ENCODE measurements at regions not wholly inside any gene's neighbourhood (a gene's known extent, or its start where the extent isn't known, plus 50 kb on each side); places are given as distances from the start of the nearest gene placed in this dataset.
"Not testable (repeated sequence)": the region's sequence is repeated elsewhere in the genome, so short reads cannot be mapped to it uniquely, and the experiment has no call there.

- DNase-seq = no peak
Observed at GRCh38 chr2:234373481-234374149, 123.3 kb downstream of the ARL4C start.

- DNase-seq = peak; percentile 51
Observed at GRCh38 chr2:234373060-234373459, 123.8 kb downstream of the ARL4C start.

GRCh38 chr2:234372506-234372905, 124.4 kb downstream of the ARL4C start:
- DNase-seq = peak; percentile 31

DNA sequence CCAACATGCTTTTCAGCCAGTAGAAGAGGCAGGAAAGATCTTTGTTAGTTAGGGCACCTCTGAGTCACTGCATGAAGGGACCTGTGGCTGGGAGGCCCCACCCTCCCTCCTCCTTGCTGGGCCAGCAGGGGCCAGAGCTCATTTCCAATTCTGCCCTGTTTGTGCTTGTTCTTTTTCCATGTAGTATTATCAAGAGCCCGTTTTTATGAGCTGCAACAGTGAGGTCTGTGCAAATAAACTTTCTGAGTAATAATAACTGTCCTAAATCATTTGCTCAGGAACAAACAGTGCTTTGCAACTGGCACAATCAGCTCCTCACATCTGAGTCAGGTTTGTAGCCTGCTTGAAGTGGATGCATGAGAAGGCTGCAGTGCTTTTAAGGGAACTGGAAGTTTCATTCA, 128.0 kb downstream of the ARL4C start:
- DNase-seq = peak; percentile 56

GRCh38 chr2:234366891-234367290, 130.0 kb downstream of the ARL4C start:
- DNase-seq = no peak

GRCh38 chr2:234364661-234365060, 132.2 kb downstream of the ARL4C start:
- DNase-seq = no peak

DNA sequence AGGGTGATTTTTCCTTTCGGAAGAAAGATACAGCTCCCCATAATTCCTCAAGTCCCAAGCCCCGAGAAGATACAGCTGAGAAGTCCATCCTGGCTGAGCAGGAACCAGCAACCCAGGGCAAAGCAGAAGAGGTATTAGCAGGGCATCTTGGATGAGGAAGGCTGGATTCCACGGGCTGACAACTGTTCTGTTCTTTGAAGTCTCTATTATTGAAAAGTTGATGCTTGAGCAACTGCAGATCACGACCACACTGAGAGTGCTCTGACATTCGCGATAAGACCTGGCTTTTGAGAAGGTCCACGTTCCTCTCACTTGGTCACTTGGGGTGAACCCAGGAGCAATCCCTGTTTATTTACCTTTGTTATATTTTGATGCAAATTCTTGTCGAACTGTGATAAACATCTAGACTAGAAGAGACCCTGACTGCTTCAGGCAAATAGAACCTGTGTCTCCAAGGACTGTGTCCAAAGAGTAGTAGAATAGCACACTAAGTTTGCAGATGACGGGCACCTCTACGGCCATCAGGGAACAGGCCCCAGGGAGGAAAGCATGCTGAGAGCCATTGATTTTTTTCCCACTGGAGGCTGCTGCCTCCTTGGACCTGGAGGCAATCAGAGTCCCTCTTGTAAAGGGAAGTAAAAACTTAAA, 133.1 kb downstream of the ARL4C start:
- no peak for DNase-seq

- no peak for DNase-seq
Observed at GRCh38 chr2:234363011-234363487, 133.8 kb downstream of the ARL4C start.

DNA sequence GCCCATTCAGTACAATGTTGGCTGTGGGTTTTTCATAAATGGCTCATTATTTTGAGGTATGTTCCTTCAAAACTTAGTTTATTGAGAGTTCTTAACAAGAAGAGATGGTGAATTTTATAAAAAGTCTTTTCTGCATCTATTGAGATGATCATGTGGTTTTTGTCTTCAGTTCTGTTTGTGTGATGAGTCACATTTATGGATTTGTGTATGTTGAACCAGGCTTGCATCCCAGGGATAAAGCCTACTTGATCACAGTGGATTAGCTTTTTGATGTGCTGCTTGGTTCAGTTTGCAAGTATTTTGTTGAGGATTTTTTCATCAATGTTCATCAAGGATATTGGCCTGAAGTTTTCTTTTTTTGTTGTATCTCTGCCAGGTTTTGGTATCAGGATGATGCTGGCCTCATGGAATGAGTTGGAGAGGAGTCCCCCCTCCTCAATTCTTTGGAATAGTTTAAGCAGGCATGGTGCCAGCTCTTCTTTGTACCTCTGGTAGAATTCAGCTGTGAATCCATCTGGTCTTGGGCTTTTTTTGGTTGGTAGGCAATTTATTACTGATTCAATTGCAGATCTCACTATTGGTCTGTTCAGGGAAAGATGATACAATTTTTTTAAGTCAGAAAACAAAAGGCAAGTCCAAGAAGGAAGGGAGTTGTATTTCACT, 136.4 kb downstream of the ARL4C start:
- DNase-seq = not testable (repeated sequence)

- DNase-seq = no peak
Observed at GRCh38 chr2:234357666-234358065, 139.2 kb downstream of the ARL4C start.

- DNase-seq = no peak
Observed at GRCh38 chr2:234355808-234356365, 141.0 kb downstream of the ARL4C start.

- DNase-seq = no peak
Observed at GRCh38 chr2:234355021-234355720, 141.7 kb downstream of the ARL4C start.

DNA sequence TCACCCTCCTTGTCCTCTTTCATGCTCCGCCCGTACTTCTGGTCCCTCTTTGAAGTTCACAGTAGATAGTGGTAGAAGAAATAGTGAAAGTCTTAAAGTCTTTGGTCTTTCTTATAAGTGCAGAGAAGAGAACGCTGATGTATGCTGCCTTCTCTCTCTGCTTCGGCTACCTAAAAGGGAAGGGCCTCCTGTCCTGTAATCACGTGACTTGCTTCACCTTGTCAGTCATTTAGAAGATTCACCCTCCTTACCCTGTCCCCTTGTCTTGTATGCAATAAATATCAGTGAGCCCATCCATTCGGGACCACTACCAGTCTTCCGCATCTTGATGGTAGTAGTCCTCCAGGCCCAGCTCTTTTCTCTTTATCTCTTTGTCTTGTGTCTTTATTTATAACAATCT, 144.6 kb downstream of the ARL4C start:
- no peak for DNase-seq

DNA sequence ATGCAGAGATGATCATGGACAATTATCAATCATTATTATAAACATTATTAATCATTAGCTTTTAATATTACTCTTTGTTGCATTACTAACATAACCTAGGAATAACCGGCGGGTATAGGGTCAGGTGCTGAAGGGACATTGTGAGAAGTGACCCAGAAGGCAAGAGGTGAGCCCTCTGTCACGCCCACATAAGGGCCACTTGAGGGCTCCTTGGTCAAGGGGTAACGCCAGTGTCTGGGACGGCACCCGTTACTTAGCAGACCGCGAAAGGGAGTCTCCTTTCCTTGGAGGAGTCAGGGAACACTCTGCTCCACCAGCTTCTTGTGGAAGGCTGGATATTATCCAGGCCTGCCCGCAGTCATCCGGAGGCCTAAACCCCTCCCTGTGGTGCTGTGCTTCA, 145.0 kb downstream of the ARL4C start:
- DNase-seq = not testable (repeated sequence)

DNA sequence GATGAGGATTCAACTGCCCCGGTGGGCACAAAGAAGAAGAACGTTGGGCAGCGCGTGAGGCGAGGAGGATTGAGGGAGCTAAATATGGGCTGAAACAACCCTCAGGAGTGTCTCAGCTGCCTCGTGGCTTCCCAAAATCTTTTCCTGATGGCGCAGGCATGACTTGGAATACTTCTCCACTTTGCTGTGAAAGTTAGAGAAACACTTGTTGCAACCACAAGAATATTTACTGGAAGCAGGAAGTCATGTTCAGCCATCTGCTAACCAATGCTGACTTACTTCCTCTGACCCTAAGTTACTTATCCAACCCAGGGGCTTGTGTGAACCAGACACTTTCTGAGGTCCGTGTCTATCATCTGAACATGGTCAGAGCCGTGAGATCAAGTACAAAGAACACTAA, 148.8 kb downstream of the ARL4C start:
- DNase-seq = no peak

DNA sequence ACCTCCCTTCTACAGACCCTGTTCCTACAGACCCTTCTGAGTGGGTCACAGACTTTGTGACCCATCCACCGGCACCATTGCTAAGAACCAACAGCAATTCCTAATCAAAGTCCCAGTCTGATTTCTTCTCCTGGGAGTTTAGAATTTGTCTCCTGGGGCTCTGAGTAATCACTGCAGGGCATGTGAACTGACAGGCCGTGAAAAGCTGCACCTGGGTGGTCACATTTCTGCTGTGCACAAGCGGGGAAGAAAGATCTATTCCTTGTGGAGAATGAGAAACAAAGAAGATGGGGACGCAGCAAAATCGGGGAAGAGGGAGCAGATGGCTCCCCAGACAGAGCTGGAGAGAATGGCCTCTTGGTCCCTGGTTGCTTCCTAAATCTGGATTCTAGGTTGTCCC, 151.0 kb downstream of the ARL4C start:
- no peak for DNase-seq

DNA sequence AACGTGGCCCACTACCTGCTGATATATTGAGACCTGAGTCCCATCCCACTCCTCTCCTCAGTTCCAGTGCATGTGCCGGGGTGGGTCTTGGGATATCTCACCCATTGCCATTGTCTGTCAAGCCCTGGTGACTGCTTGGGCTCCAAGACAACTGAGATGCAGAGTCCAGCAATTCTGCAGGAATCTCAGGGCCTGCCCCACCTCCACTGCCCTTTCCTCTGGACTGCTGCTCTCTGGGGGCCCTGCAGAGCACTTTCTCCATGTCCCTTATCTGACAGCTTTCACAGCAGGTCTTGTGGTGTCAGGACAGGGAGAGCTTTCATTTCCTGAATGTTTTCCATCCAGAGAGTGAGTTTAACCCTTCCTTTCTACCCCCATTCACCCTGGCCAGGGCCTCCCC, 152.9 kb downstream of the ARL4C start:
- DNase-seq = no peak

DNA sequence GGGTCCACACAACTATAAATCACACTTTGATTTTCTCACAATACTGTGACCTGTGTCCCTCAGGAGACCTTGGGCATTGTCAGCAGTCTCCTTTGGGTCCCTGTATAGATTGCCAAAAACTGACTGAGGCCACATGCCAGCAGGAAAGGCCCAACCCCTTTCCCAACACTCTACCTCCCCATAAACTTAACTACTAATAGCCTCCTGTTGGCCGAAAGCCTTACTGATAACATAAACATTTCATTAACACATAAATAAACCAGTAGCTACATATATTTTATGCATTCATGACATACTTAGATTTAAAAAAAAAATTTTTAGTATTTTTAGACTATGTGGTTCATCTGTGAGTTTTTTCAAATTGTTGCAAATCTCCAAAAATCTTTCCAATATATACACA, 153.5 kb downstream of the ARL4C start:
- DNase-seq = no peak

DNA sequence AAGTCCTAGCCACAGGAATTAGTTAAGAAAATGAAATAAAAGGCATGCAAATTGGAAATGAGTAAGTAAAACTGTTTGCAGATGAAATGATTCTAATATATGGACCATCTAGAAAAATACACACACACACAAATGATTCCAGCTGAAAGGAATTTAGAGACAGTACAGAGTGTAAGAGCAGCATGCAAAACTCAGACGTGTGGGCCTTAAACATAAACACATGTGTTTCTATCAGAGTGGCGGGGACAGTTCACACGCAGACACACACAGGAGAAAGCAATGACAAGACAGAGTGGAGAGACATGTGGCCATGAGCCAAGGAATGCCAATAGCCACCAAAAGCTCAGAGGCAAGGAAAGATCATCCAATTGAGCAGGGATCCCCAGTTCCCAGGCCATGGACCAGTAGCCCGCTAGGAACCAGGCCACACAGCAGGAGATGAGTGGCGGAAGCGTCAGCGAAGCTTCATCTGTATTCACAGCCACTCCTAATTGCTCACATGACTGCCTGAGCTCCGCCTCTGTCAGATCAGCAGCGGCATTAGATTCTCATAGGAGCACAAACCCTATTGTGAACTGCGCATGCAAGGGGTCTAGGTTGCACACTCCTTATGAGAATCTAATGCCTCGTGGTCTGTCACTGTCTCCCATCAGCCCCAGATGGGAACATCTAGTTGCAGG, 155.4 kb downstream of the ARL4C start:
- no peak for DNase-seq

- no peak for DNase-seq
Observed at GRCh38 chr2:234339501-234339900, 157.4 kb downstream of the ARL4C start.

GRCh38 chr2:234339011-234339410, 157.9 kb downstream of the ARL4C start:
- DNase-seq = no peak

DNA sequence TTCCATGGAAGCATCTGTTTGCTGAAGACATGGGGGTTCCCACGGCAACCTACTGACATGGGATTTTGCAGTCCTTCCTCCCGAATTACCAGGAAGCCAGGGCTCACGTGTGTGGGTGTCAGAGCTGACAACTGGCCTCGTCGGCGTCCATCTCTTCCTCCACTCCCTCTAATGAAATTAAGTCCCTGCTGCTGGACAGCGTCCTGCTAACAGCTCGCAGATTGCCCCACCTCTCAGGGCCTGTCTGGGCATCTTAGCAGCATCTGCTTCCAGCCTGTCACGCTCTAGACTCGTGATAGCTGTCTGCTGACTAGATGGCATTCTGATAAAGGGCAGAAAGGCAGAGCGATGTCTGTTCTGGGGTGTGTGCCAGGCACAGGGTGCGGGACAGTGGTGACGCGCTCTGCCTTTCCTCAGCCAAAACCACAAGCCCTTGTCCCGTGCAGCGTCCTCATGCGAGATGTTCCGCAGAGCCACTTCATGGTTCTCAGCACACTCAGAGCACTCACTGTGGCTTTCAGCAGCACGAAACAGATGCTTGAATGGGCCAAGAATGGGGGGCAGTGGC, 161.1 kb downstream of the ARL4C start:
- DNase-seq = peak; percentile 57
